GM12872 (cell line): ENCODE measurements at regions not wholly inside any gene's neighbourhood (a gene's known extent, or its start where the extent isn't known, plus 50 kb on each side); places are given as distances from the start of the nearest gene placed in this dataset.

ENCODE experiments used
- TF ChIP-seq, protein P1 (sequence below): IDR thresholded peaks from 3 replicates; pipeline ENCODE4 v1.5.1; 2011; ENCODE audit warnings: low read depth, mild to moderate bottlenecking, low read length, moderate library complexity; ENCODE audit not compliant: insufficient read depth

DNA sequence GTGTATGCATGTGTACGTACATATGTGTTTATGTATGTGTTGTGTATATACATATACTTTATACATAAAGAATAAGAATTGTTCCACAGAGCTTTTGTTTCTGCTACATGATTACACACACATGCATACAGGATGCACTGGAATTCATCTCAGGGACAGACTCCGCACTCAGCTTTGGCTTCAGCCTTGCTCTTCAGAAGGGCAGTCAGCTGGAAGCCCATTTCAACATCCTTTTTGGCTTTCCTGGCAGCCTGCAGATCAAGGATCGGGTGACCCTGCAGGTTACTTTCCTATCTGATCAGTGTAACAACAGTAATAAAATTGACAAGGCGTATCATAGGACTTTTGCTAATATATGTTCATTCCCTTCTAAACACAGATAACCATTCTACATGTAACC lies 144.1 kb upstream of the COPS8 start:
- TF ChIP-seq, protein P1, sequence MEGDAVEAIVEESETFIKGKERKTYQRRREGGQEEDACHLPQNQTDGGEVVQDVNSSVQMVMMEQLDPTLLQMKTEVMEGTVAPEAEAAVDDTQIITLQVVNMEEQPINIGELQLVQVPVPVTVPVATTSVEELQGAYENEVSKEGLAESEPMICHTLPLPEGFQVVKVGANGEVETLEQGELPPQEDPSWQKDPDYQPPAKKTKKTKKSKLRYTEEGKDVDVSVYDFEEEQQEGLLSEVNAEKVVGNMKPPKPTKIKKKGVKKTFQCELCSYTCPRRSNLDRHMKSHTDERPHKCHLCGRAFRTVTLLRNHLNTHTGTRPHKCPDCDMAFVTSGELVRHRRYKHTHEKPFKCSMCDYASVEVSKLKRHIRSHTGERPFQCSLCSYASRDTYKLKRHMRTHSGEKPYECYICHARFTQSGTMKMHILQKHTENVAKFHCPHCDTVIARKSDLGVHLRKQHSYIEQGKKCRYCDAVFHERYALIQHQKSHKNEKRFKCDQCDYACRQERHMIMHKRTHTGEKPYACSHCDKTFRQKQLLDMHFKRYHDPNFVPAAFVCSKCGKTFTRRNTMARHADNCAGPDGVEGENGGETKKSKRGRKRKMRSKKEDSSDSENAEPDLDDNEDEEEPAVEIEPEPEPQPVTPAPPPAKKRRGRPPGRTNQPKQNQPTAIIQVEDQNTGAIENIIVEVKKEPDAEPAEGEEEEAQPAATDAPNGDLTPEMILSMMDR, result no peak

DNA sequence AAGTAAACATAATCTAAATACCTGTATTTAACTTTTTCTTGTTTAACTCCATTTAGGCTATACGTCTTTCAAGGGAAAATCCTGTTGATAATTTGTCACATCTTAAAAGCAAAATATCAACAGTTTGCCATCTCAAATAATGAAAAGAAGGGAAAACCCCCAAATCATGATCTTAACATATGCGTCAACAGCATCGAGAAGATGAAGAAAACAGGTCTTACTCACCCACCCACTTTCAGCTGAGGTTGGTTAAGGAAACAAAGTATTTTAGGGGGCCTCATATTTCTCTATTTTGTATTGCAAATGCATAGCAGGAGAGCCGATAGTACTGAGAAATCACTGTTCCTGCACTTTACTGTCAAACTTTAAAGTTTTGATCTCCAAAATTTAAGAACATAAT lies 143.1 kb upstream of the COPS8 start:
- TF ChIP-seq, protein P1, result no peak

DNA sequence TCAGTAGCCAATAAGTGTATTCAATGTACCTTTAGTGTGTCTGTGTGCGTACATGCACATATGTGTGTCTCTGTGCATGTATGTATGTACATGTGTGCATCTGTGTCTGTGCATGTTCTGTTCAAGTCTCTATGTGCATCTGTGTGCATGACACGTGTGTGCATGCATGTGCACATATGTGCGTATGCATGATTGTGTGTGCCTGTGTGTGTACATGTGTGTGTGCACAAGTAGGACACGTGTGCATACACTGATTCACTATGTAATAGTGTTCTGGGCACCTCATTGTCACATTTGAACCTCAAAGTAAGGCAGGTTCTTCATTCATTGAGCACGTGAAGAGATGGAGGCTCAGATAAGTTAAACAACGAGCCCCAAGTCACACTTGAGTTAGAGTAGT lies 142.6 kb upstream of the COPS8 start:
- TF ChIP-seq, protein P1, result no peak

DNA sequence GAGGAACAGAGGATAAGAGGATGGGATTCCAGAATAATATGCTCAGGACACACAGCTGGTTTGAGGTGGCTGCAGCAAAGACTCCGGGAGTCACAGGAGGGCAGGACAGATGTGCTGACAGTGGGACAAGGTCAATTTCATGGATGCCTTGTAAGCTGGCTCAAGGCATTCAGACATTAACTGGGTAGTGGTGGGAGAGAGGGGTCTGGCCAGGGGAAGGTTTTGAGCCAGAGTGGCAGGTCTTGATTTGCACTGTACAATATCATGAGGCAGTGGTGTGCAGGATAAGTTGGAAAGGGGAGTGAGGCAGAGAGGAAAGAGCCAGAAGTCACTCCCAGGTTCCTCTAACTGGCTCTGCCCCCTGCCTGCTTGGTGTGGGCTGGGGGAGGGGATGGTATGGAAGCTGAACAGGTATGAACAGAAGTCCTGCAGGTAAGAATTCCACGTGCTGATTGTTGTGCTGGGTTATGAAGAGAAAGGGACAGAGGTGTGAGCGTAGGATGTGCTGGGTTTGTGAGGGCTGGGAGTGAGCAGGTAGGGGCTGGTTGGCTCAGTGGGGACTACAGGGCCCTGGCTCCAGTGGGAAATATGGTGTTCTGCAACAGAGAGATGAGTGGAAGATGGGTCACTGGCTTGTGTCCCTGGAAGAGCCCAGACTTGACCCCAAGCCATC lies 141.7 kb upstream of the COPS8 start:
- TF ChIP-seq, protein P1, result no peak

DNA sequence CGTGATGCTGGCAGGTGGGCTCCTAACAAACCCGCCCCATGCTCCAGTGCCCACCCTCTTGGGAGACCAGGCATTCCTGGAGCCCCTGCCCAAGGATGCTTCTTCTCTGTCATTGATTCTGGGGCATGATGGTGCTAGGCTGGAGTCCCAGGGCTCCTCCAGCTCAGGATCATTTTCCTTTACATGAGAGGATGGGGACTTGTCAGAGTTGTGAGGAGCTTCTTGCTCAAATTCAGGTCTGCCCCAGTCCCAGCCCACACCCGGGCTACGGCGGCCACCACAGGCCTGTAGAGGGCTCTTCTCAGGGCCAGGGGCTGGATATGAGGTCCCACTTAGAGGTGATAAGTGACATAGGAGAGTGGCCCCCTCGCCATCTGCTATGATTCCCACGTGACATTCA lies 141.1 kb upstream of the COPS8 start:
- TF ChIP-seq, protein P1, result no peak

DNA sequence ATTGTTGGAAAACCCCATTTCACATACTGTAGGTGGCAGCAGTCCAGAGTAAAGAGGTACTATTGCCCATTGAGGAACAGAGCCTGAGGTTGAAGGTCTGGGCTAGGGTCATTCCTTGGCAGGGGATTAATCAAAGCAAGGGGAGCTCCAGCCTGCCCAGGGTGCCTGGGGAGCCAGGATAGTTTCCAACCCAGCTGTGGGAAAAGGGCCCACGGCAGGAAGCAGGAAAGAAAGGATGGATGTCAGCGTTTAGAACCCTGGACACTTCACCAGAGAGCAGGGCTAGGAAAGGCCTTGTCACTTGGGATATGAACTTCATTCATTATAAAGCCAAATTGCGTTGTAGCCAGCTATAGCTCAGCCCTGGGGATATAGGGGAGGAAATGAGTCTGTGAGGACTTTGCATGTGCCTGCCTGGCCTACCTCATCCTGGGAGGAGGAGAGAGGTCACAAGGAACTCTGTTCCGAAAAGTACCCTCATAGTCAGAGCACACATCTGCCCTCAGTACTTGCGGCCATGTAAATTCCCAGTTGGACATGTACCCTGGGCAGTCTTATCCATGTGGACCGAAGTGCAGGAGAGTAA lies 140.2 kb upstream of the COPS8 start:
- TF ChIP-seq, protein P1, result no peak

DNA sequence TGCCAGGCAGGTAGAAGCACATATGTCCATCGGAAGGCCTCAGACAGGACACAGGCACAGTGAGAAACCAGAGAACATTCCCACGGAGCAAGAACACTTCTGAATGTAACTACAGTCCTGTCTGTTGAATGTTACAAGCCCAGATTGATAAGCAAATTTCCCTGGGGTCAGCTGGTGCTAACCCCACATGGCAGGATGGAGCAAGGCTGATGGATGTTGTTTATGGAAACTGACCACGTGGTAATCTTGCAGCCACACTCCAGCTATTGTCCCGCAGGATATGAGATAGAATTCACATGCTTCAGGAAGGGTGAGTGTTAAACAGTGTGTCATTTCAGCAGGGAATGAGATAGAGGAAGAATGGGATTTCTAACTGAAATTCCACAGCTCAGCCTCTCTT lies 138.8 kb upstream of the COPS8 start:
- TF ChIP-seq, protein P1, result no peak
